ENCODE measurements at regions not wholly inside any gene's neighbourhood (a gene's known extent, or its start where the extent isn't known, plus 50 kb on each side); places are given as distances from the start of the nearest gene placed in this dataset.

DNA sequence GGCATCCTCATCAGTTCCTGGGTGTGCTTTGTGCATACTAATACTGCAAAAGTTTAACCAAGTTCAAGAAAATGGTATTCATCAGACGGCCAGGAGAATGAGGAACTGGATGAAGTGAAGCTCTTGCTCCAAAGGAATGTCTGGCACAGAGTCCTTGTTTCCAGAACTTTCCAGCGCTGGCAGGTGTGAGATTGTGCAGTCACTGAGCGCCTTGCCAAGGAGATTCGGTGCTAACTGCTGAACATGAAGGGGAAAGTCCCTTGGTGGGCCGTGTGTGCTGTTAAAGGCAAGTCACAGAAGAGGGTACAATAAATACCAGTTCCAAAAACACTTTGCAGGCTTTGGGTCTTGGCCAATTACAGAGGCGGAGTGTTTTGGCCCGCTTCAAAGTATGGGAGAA lies 262.3 kb upstream of the SOX4 start:
- H3K27me3 Mint-ChIP-seq (ENCODE audit: insufficient read depth, unreplicated experiment): no peaks in the 10 kb centered on the region
- no peaks in the 10 kb centered on the region for H3K4me1 Mint-ChIP-seq (ENCODE audit: low read depth, unreplicated experiment)
- H3K27me3 ChIP-seq (replicated peaks; ENCODE audit: control insufficient read depth, insufficient read depth, low read length): no peaks in the 10 kb centered on the region
- ChIA-PET CTCF (no interaction called here), POLR2A (no interaction called here)
- H3K36me3 ChIP-seq (ENCODE audit: control insufficient read depth, insufficient read depth, low read length): no peaks in the 10 kb centered on the region
- H3K4me3 Mint-ChIP-seq (ENCODE audit: unreplicated experiment): no peak overlapping the region
- no peak overlapping the region for H3K27ac Mint-ChIP-seq (ENCODE audit: unreplicated experiment)
- TF ChIP-seq, protein P1, sequence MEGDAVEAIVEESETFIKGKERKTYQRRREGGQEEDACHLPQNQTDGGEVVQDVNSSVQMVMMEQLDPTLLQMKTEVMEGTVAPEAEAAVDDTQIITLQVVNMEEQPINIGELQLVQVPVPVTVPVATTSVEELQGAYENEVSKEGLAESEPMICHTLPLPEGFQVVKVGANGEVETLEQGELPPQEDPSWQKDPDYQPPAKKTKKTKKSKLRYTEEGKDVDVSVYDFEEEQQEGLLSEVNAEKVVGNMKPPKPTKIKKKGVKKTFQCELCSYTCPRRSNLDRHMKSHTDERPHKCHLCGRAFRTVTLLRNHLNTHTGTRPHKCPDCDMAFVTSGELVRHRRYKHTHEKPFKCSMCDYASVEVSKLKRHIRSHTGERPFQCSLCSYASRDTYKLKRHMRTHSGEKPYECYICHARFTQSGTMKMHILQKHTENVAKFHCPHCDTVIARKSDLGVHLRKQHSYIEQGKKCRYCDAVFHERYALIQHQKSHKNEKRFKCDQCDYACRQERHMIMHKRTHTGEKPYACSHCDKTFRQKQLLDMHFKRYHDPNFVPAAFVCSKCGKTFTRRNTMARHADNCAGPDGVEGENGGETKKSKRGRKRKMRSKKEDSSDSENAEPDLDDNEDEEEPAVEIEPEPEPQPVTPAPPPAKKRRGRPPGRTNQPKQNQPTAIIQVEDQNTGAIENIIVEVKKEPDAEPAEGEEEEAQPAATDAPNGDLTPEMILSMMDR (IDR thresholded peaks at IDR 0.05; ENCODE audit: insufficient read depth in 1 of 2, low read depth in 1 of 2, low read length in 1 of 2, severe bottlenecking in 1 of 2, unreplicated experiment in 1 of 2): no peak
- H3K9me3 ChIP-seq: no peaks in the 10 kb centered on the region
- no peaks in the 10 kb centered on the region for H3K36me3 Mint-ChIP-seq (ENCODE audit: insufficient read depth, unreplicated experiment)
- H3K4me1 ChIP-seq: no peaks in the 10 kb centered on the region; the same call in 1 of the 2 replicates
- DNase-seq: no peak
- H3K9me3 Mint-ChIP-seq (ENCODE audit: unreplicated experiment): no peaks in the 10 kb centered on the region
- H3K4me3 ChIP-seq (ENCODE audit: low read depth, low read length): no peak overlapping the region
- no TSS peak for BruUV-seq (replicated peaks)
- intact Hi-C loops (cut with micrococcal nuclease; ENCODE audit: unreplicated experiment): no loop called here

DNA sequence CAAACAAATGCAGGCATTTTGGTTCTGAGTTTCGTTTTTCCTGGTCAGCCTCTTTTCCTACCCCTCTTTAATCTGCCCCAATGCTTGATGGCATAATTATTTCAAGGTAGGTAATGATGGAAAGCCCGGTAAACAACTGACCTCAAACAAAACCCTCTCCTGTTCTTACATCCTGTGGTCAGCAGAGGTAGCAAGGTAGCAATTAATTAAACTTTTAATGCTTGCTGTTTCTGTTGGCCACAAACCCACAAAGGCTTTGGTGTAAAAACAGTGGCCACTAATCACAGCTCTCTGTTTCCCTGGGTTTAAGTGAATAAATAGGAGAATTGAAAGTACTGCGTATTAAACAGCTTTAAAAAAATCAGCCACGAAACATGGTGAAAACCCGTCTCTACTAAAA lies 261.5 kb upstream of the SOX4 start:
- ChIA-PET POLR2A (no interaction called here), CTCF (no interaction called here)
- no peak overlapping the region for H3K4me3 ChIP-seq (ENCODE audit: low read depth, low read length)
- TF ChIP-seq, protein P1 (IDR thresholded peaks at IDR 0.05; ENCODE audit: insufficient read depth in 1 of 2, low read depth in 1 of 2, low read length in 1 of 2, severe bottlenecking in 1 of 2, unreplicated experiment in 1 of 2): no peak
- H3K4me3 Mint-ChIP-seq (ENCODE audit: unreplicated experiment): no peak overlapping the region
- H3K4me1 ChIP-seq: no peaks in the 10 kb centered on the region; the same call in 1 of the 2 replicates
- intact Hi-C loops (cut with micrococcal nuclease; ENCODE audit: unreplicated experiment): no loop called here
- H3K27ac Mint-ChIP-seq (ENCODE audit: unreplicated experiment): no peak overlapping the region
- peaks cover 4% of the 10 kb centered on the region for H3K9me3 Mint-ChIP-seq (ENCODE audit: unreplicated experiment)
- H3K27me3 ChIP-seq (replicated peaks; ENCODE audit: control insufficient read depth, insufficient read depth, low read length): no peaks in the 10 kb centered on the region
- DNase-seq: no peak
- H3K36me3 ChIP-seq (ENCODE audit: control insufficient read depth, insufficient read depth, low read length): no peaks in the 10 kb centered on the region
- H3K36me3 Mint-ChIP-seq (ENCODE audit: insufficient read depth, unreplicated experiment): no peaks in the 10 kb centered on the region
- H3K9me3 ChIP-seq: no peaks in the 10 kb centered on the region
- H3K4me1 Mint-ChIP-seq (ENCODE audit: low read depth, unreplicated experiment): no peaks in the 10 kb centered on the region
- no TSS peak for BruUV-seq (replicated peaks)
- no peaks in the 10 kb centered on the region for H3K27me3 Mint-ChIP-seq (ENCODE audit: insufficient read depth, unreplicated experiment)

DNA sequence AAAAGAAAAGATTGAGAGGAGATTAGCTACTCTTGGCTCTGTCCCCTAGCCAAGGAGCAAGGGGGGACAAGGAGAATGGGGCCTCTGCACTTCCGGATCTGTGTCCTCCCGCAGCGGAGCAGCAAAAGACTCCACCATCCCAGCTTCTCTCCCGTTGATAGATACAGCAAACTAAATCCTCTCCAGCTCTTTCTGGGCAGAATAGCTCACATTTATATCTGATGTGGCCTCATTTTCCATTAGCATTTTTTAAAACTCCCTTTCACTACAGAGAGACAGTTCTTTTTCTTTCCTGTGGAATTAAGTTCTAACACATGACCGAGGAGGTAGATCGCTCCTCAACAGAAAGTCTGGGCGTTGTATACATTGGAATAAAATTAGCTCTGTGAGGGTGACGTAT lies 260.9 kb upstream of the SOX4 start:
- Mint-ChIP-seq H3K4me3 (ENCODE audit: unreplicated experiment) (no peak overlapping the region), H3K36me3 (ENCODE audit: insufficient read depth, unreplicated experiment) (no peaks in the 10 kb centered on the region), H3K4me1 (ENCODE audit: low read depth, unreplicated experiment) (no peaks in the 10 kb centered on the region), H3K9me3 (ENCODE audit: unreplicated experiment) (peaks cover 10% of the 10 kb centered on the region), H3K27me3 (ENCODE audit: insufficient read depth, unreplicated experiment) (no peaks in the 10 kb centered on the region), H3K27ac (ENCODE audit: unreplicated experiment) (no peak overlapping the region)
- ChIA-PET POLR2A (no interaction called here), CTCF (no interaction called here)
- no peaks in the 10 kb centered on the region for H3K27me3 ChIP-seq (replicated peaks; ENCODE audit: control insufficient read depth, insufficient read depth, low read length)
- no peaks in the 10 kb centered on the region for H3K9me3 ChIP-seq
- intact Hi-C loops (cut with micrococcal nuclease; ENCODE audit: unreplicated experiment): no loop called here
- no peaks in the 10 kb centered on the region for H3K36me3 ChIP-seq (ENCODE audit: control insufficient read depth, insufficient read depth, low read length)
- TF ChIP-seq, protein P1 (IDR thresholded peaks at IDR 0.05; ENCODE audit: insufficient read depth in 1 of 2, low read depth in 1 of 2, low read length in 1 of 2, severe bottlenecking in 1 of 2, unreplicated experiment in 1 of 2): no peak
- no TSS peak for BruUV-seq (replicated peaks)
- H3K4me1 ChIP-seq: no peaks in the 10 kb centered on the region
- DNase-seq: no peak
- no peak overlapping the region for H3K4me3 ChIP-seq (ENCODE audit: low read depth, low read length)
